Transverse colon (tissue), 4 donors: ENCODE measurements at regions not wholly inside any gene's neighbourhood (a gene's known extent, or its start where the extent isn't known, plus 50 kb on each side); places are given as distances from the start of the nearest gene placed in this dataset.

Experiments used
- CTCF ChIP-seq, 5 experiments: fragments of 200-600 bp in 3 of 5; fragments of 450-650 bp in 2 of 5; sonication (generic) in 3 of 5; IDR thresholded peaks; 1 replicate in 2 of 5; 2 replicates in 3 of 5; pipeline ENCODE4 v1.5.1; 2016 to 2017; ENCODE audit warnings: antibody characterized with exemption in 5 of 5, inconsistent platforms in 3 of 5, mild to moderate bottlenecking in 2 of 5, moderate library complexity in 1 of 5
- EP300 ChIP-seq: sonication (generic); formaldehyde crosslinking; IDR thresholded peaks from one replicate; pipeline ENCODE4 v1.6.1; 2017; ENCODE audit warnings: antibody characterized with exemption, low read depth
- POLR2A ChIP-seq: fragments of 450-650 bp; IDR thresholded peaks from one replicate; pipeline ENCODE4 v1.6.1; 2016; ENCODE audit warnings: antibody characterized with exemption, mild to moderate bottlenecking, moderate library complexity
- POLR2AphosphoS5 ChIP-seq, 3 donors: sonication (generic); formaldehyde crosslinking; IDR thresholded peaks; one replicate each; pipeline ENCODE4 v1.6.1; 2016; ENCODE audit warnings: antibody characterized with exemption in 3 of 3

- TF ChIP-seq POLR2A (no peak), CTCF (IDR thresholded peaks at IDR 0.05) (no peak), POLR2AphosphoS5 (IDR thresholded peaks at IDR 0.05) (no peak), EP300 (no peak)
Measured at GRCh38 chr20:22217712-22218352, 366.5 kb downstream of the FOXA2 start.
